GM21825 (cell line): ENCODE measurements at regions not wholly inside any gene's neighbourhood (a gene's known extent, or its start where the extent isn't known, plus 50 kb on each side); places are given as distances from the start of the nearest gene placed in this dataset.

ENCODE experiments used
- ATAC-seq: cut with Tn5 transposase; IDR thresholded peaks from one replicate; pipeline ENCODE4 v1.9.1; 2021; ENCODE audit warnings: mild to moderate bottlenecking, moderate library complexity; ENCODE audit not compliant: unreplicated experiment

DNA sequence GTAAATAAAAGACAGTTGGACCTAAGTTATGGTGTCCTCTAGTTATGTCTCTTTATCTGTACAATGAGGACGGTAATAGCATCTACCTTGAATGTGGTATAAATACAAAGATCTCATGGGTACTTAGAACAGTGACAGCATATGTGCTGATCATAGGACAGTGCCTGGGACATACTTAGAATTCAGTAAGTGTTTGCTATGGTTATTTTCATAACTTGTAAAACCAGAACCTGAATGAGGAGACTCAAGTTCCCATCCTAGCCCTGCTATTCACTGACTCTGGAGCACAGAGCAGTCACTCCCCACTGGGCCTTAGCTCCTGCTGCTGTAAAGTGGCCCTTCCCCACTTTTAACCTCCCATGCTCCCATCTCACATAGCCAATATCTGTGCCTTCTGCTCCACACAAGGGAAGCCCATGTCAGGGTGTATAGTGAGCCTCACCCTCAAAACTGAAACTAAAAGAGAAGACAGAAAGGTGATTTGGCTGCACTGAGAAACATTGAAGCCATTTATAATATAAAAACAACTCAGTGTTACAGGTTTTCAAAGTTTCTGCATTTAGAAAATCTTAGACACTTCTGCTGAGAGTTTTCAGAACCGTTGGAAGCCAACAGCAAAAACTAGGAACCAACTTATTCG, 225.4 kb upstream of the UBE2E2 start:
- no peak for ATAC-seq

DNA sequence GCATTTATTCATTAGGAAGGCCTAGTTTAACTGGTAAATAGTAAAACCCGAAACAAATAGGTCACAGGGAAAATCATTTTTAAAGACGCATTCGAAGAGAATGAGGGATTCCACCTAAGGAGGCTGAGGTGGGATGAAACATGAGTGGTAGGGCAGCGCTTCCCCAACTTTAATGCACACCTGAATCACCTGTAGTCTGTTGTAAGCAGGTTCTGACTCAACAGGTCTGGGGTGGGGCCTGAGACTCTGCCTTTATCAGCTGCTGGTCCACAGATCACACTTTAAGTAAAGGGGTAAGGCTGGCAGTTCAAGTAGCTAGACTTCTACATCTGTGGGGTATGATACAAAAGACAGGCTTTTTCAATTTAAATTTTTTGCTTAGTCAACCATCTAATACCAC, 223.5 kb upstream of the UBE2E2 start:
- ATAC-seq = no peak

GRCh38 chr3:22980346-22980745, 222.8 kb upstream of the UBE2E2 start:
- no peak for ATAC-seq

- no peak for ATAC-seq
Measured at GRCh38 chr3:22981166-22981565, 222.0 kb upstream of the UBE2E2 start.

GRCh38 chr3:22981861-22982260, 221.3 kb upstream of the UBE2E2 start:
- ATAC-seq = no peak

DNA sequence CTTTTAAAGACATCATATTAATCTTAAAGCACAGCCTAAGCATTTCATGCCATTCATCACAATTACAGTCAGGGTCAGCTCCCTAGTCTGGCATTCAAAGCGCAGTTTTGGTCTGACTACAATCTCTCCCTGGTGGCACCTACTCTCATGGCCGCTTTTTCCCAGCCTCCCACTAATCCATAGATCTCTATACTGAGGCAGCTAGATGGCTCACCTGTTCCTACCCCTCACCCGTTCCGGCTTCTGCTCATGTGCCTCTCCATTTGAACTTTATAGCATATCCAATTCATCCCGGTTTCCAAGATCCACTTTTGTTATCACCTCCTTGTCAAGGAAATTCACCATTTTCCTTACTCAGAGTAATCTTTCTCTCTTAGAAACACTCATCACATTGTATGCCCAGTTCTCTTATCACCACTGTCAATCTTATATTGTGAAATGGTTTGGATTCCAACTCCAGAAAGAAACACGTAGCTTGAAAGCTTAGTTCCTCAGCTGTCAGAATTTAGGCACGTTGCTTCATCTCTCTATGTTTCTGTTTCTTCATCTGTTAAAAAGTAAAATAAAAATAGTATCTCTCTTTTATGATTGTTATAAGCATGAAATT, 220.0 kb upstream of the UBE2E2 start:
- no peak for ATAC-seq

DNA sequence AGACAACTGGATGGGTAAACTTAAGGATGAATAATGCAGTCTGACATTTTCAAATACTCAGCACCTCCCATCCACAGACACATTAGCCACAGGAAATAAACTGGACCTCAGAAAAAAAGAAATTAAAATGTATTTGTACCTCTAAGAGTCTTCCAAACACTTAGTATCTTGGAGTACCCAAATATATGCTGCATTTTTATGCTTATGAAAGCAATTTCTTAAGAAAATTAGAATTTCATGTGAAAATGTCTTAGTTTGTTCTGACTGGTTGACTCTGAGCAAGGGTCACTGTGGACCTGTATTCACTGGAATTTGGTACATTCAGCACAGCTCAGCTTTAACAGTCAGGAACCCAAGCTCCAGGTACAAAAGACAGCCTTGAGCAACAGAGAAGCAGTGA, 216.2 kb upstream of the UBE2E2 start:
- no peak for ATAC-seq

GRCh38 chr3:22988566-22988965, 214.6 kb upstream of the UBE2E2 start:
- no peak for ATAC-seq

DNA sequence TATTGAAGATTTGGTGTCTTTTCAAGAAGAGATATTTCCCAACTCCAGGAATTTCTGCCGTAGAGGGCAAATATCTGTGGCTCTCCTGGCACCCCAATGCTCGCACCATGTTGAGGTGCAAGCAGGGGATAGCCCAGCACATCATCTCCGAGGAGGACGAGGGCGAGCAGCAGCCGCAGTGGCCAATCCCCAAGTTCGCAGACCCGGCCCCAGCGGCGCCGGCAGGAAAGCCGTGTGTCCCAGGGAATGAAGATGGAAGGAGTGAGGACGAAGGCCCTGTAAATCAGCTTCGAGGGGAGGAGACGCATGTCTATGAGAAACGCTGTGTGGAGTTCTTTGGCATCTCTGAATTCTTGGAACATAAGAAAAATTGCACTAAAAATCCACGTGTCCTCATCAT, 213.4 kb upstream of the UBE2E2 start:
- no peak for ATAC-seq

DNA sequence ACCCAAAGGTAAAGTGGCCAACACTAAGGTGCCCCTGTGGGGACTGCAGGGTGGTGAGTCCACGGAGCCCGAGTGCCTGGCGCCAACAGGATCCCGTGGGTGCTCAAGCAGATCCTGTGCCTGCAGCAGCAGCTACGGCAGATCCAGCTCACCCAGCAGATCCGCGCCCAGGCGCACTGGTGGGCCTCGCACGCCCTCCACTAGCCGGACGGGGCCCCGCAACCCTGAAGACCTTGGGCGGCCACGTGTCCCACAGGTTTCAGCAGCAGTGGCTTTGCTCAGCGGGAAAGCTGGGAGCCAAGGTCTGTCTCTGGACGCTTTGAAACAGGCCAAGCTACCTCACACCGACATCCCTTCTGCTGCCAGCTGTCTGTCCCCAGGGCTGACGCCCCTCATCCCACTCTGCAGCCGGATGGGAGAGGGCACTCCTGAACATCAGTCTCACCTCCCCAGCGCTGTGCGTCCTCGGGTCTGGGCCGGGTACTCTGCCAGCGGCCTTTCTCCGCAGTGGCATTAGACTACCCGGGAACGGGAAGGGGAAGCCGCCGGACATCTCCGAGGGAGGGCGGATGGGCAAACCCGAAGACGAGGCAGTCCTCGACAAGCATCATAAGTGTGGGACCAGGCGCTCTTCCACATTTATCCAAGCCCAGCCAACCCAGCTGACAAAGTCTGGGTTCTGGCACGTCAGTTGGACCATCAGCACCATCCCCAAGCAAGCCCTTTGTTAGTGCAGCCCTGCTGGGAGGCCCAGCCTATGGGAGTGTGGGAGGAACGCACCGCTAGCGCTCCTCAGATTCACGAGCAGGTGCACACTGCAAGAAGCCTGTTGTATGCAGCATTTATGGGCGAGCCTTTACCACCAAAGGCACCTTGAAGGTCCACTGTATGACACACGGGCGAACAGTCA, 212.6 kb upstream of the UBE2E2 start:
- no peak for ATAC-seq

DNA sequence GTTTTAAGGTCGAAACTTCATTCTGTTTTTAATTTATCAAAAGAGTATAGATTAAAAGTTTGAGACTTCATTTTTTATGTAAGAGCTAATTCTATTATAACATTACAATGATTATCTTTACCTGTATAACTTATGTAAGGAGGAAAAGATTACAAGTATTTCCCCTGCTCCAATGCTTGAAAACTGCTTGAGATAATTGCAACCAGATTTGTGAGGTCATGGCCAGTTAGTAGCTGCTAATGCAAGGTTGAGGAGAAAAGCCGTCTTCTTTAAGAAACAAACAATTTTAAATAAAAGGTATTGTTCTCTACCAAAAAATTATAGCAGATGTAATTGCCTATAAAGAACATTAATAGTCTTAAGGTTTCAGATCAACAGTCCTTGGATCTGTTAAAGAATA, 208.3 kb upstream of the UBE2E2 start:
- no peak for ATAC-seq

DNA sequence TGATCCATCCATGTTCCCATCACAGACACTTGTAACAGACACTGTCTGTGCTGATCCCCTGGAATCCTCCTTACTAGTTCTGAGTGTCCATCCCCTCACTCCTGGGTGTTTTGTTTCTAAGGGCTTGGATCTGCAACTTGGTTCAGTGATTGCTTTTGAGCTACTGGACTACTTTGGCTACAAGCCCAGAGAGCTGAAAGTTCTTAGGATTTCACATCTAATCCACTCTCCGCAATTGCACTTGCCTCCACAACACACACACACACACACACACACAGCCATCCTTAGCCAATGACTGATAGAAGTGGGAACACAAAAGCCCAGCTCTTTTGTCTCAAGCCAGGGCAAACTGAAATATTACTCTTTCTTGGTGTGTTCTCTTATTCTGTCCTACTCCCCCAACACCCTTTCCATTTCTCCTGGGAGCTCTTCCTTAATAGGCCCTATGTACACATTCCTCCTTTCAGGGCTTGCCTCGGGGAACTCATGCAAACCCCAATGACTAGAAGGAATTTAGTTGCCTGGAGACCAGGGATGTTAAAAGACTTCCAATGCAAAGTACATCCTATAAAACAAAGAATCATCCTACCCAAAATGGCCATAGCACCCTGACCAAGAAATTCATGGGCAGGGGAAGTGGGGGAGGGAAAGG, 206.1 kb upstream of the UBE2E2 start:
- no peak for ATAC-seq

DNA sequence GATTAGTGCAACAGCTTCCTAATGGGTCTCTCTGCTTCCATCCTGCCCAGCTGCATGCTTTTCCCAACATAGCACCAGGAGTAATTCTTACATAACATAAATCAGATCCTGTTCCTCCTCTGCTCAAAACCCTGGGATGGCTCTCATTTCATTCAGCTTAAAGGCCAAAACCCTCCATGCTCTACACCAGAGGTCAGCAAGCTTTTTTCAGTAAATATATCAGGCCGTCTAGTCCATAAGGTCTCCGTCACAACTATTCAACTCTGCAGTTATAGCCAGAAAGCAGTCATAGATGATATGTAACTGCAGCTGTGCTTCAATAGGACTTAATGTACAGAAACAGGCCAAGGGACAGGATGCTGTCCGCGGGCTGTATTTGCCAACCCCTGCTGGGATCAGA, 202.8 kb upstream of the UBE2E2 start:
- no peak for ATAC-seq

GRCh38 chr3:23002151-23002550, 201.0 kb upstream of the UBE2E2 start:
- ATAC-seq = no peak

DNA sequence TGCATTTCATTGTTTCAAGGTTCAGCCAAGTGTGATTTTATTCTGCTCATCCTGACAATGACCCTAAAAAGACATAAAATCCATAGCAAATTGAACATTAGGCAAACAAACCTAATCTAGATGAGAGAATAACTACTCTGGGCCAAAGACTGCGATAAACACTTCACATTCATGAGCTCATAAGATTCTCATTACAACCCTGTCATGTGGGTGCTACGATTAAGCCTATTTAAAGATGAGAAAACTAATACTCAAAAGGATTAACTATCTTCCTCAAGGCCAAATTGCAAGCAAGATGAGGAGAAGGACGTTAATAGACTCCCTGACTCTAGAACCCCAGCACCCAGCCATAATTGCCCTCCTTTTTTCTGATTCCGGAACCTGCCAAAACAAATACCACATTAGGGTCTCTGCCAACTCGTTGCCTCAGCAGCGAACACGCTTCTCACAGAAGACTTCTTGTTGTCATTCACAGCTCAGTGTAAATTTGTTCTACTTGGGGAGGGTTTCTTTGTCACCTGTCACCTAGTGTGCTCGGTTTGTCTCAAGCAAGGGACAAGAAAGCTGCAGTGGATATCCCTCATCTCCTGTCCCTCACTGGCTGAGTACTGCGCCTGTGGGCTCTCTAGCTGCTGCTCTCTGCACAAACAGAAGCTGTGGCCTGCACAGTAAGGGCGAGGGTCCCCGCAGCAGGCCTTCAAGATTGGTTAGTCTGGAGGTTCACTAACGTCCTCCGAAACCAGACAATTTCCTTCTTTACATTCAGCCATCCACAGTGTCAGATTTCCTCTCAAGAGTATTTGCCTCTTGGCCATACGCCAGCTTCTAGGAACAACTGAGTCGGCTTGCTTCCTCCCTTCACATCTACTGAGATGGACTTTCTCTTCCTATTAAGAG, 200.0 kb upstream of the UBE2E2 start:
- ATAC-seq = no peak

GRCh38 chr3:23003733-23004046, 199.4 kb upstream of the UBE2E2 start:
- ATAC-seq = no peak

GRCh38 chr3:23004971-23005370, 198.2 kb upstream of the UBE2E2 start:
- no peak for ATAC-seq

DNA sequence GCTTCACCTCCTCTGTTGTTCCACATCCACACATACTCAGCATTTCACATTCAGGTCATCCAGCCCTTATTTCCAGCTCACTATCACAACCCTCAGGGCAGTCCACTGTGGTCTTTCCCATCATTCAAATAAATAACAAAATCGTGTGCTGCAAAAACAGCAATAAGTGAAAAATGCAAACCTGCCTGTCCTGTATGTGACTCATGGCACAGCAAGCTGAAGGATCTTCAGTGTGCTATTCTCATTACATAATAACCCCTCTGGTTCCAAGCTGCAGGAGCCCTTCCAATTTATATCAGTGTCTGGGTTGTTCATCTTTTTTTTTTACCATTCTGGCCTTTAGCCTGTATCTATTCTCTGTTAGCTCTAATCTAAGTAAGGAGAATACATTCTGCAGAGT, 185.3 kb upstream of the UBE2E2 start:
- ATAC-seq = no peak

- no peak for ATAC-seq
Measured at GRCh38 chr3:23019596-23020300, 183.4 kb upstream of the UBE2E2 start.

GRCh38 chr3:23028294-23028693, 174.8 kb upstream of the UBE2E2 start:
- ATAC-seq = no peak
